Neural progenitor cell (in vitro differentiated cells): ENCODE measurements at regions not wholly inside any gene's neighbourhood (a gene's known extent, or its start where the extent isn't known, plus 50 kb on each side); places are given as distances from the start of the nearest gene placed in this dataset.

ENCODE experiments used
- DNase-seq: peaks from one replicate; pipeline ENCODE4 v3.0.0-alpha.2; 2016; ENCODE audit warnings: low spot score
- H2AFZ ChIP-seq: fragments of 200-600 bp; sonication (generic); replicated peaks from 2 replicates; pipeline ENCODE4 v1.6.1; 2016; ENCODE audit warnings: antibody characterized with exemption
- H3F3A ChIP-seq: fragments of 200-600 bp; sonication (generic); 2 replicates; pipeline ENCODE4 v1.6.1; 2016; ENCODE audit warnings: antibody characterized with exemption, low read depth
- H3K27ac ChIP-seq: fragments of 200-600 bp; sonication (generic); 2 replicates; pipeline ENCODE4 v1.5.1; 2016; ENCODE audit warnings: mild to moderate bottlenecking
- H3K27me3 ChIP-seq: fragments of 200-600 bp; sonication (generic); 2 replicates; pipeline ENCODE4 v1.6.1; 2016; ENCODE audit warnings: mild to moderate bottlenecking, moderate library complexity
- H3K36me3 ChIP-seq: fragments of 200-600 bp; sonication (generic); 2 replicates; pipeline ENCODE4 v1.5.1; 2016
- H3K4me1 ChIP-seq: fragments of 200-600 bp; sonication (generic); 2 replicates; pipeline ENCODE4 v1.6.1; 2016; ENCODE audit warnings: mixed run types
- H3K4me2 ChIP-seq: fragments of 200-600 bp; sonication (generic); 2 replicates; pipeline ENCODE4 v1.6.1; 2016
- H3K4me3 ChIP-seq: fragments of 200-600 bp; sonication (generic); 2 replicates; pipeline ENCODE4 v1.5.1; 2016
- H3K79me2 ChIP-seq: fragments of 200-600 bp; sonication (generic); 2 replicates; pipeline ENCODE4 v1.6.1; 2016; ENCODE audit warnings: low read depth
- H3K9ac ChIP-seq: fragments of 200-600 bp; sonication (generic); 2 replicates; pipeline ENCODE4 v1.6.1; 2016
- H3K9me3 ChIP-seq: fragments of 200-600 bp; sonication (generic); 2 replicates; pipeline ENCODE4 v1.5.1; 2016; ENCODE audit warnings: low read depth
- H4K20me1 ChIP-seq: fragments of 200-600 bp; sonication (generic); 2 replicates; pipeline ENCODE4 v1.6.1; 2016; ENCODE audit warnings: low read depth
- H3K27ac Mint-ChIP-seq: 3 replicates; pipeline ENCODE4 v1.8.0; 2021; ENCODE audit warnings: mixed read lengths
- H3K27me3 Mint-ChIP-seq: 2 replicates; pipeline ENCODE4 v1.8.0; 2022; ENCODE audit warnings: low read depth, mild to moderate bottlenecking, inconsistent platforms, moderate library complexity, mixed read lengths; ENCODE audit not compliant: insufficient read depth
- H3K36me3 Mint-ChIP-seq: 3 replicates; pipeline ENCODE4 v1.8.0; 2021; ENCODE audit warnings: mixed read lengths
- H3K4me1 Mint-ChIP-seq: 3 replicates; pipeline ENCODE4 v1.8.0; 2021; ENCODE audit warnings: mixed read lengths
- H3K4me3 Mint-ChIP-seq: 3 replicates; pipeline ENCODE4 v1.8.0; 2021; ENCODE audit warnings: mild to moderate bottlenecking, moderate library complexity, mixed read lengths
- H3K9me3 Mint-ChIP-seq: 3 replicates; pipeline ENCODE4 v1.8.0; 2020; ENCODE audit warnings: mixed read lengths
- CTCF ChIP-seq: fragments of 200-600 bp; sonication (generic); IDR thresholded peaks from 2 replicates; pipeline ENCODE4 v1.5.1; 2017; ENCODE audit warnings: antibody characterized with exemption, mild to moderate bottlenecking
- EZH2 ChIP-seq: fragments of 200-600 bp; sonication (generic); IDR thresholded peaks from 2 replicates; pipeline ENCODE4 v1.6.1; 2017; ENCODE audit warnings: antibody characterized with exemption, mild to moderate bottlenecking, moderate library complexity
- EZH2phosphoT487 ChIP-seq: fragments of 200-600 bp; sonication (generic); IDR thresholded peaks from 2 replicates; pipeline ENCODE4 v1.6.1; 2017; ENCODE audit warnings: antibody characterized with exemption

GRCh38 chr1:87757676-87758075, 429.0 kb downstream of the LMO4 start:
- Histone ChIP-seq H3K4me2 (no peak overlapping the region), H3F3A (no peaks in the 10 kb centered on the region), H3K36me3 (no peaks in the 10 kb centered on the region), H4K20me1 (no peaks in the 10 kb centered on the region), H3K4me3 (no peak overlapping the region), H3K27me3 (no peaks in the 10 kb centered on the region), H2AFZ (no peak overlapping the region), H3K27ac (no peak overlapping the region), H3K9me3 (no peaks in the 10 kb centered on the region), H3K79me2 (no peaks in the 10 kb centered on the region), H3K9ac (no peak overlapping the region), H3K4me1 (no peaks in the 10 kb centered on the region)
- no peak for DNase-seq
- H3K9me3 Mint-ChIP-seq: no peaks in the 10 kb centered on the region
- H3K36me3 Mint-ChIP-seq: no peaks in the 10 kb centered on the region
- no peak overlapping the region for H3K27ac Mint-ChIP-seq
- no peak overlapping the region for H3K4me3 Mint-ChIP-seq
- H3K4me1 Mint-ChIP-seq: no peaks in the 10 kb centered on the region
- TF ChIP-seq EZH2phosphoT487: no peak
- TF ChIP-seq CTCF: no peak
- TF ChIP-seq EZH2: no peak
- H3K27me3 Mint-ChIP-seq: peaks cover 3% of the 10 kb centered on the region

- no peaks in the 10 kb centered on the region for H4K20me1 ChIP-seq
- Mint-ChIP-seq H3K9me3 (no peaks in the 10 kb centered on the region), H3K27me3 (peaks cover 3% of the 10 kb centered on the region), H3K27ac (no peak overlapping the region), H3K4me3 (no peak overlapping the region), H3K4me1 (no peaks in the 10 kb centered on the region), H3K36me3 (no peaks in the 10 kb centered on the region)
- H3K9ac ChIP-seq: no peak overlapping the region
- no peaks in the 10 kb centered on the region for H3K36me3 ChIP-seq
- H3K4me1 ChIP-seq: no peaks in the 10 kb centered on the region
- DNase-seq: no peak
- no peak overlapping the region for H3K4me2 ChIP-seq
- TF ChIP-seq EZH2phosphoT487: no peak
- TF ChIP-seq CTCF: no peak
- TF ChIP-seq EZH2: no peak
- H3K27ac ChIP-seq: no peak overlapping the region
- no peaks in the 10 kb centered on the region for H3K9me3 ChIP-seq
- H3K4me3 ChIP-seq: no peak overlapping the region
- no peaks in the 10 kb centered on the region for H3F3A ChIP-seq
- no peak overlapping the region for H2AFZ ChIP-seq
- H3K79me2 ChIP-seq: no peaks in the 10 kb centered on the region
- H3K27me3 ChIP-seq: no peaks in the 10 kb centered on the region
These were observed 430.9 kb downstream of the LMO4 start for GRCh38 chr1:87759421-87760087.

- no peaks in the 10 kb centered on the region for H4K20me1 ChIP-seq
- peaks cover 4% of the 10 kb centered on the region for H3K4me1 Mint-ChIP-seq
- peaks cover 3% of the 10 kb centered on the region for H3K27me3 Mint-ChIP-seq
- no peak overlapping the region for H3K27ac ChIP-seq
- no peak overlapping the region for H3K4me2 ChIP-seq
- no peaks in the 10 kb centered on the region for H3K79me2 ChIP-seq
- no peak overlapping the region for H3K4me3 Mint-ChIP-seq
- no peaks in the 10 kb centered on the region for H3K9me3 ChIP-seq
- H3K36me3 ChIP-seq: no peaks in the 10 kb centered on the region
- no peak for TF ChIP-seq EZH2phosphoT487
- no peak for TF ChIP-seq CTCF
- no peak for TF ChIP-seq EZH2
- H3K4me1 ChIP-seq: no peaks in the 10 kb centered on the region
- H2AFZ ChIP-seq: no peak overlapping the region
- no peak overlapping the region for H3K9ac ChIP-seq
- no peak overlapping the region for H3K4me3 ChIP-seq
- no peak overlapping the region for H3K27ac Mint-ChIP-seq
- no peaks in the 10 kb centered on the region for H3K27me3 ChIP-seq
- no peaks in the 10 kb centered on the region for H3K9me3 Mint-ChIP-seq
- no peak for DNase-seq
- H3F3A ChIP-seq: no peaks in the 10 kb centered on the region
- H3K36me3 Mint-ChIP-seq: no peaks in the 10 kb centered on the region
These were observed 431.5 kb downstream of the LMO4 start for GRCh38 chr1:87760155-87760554.
